ENCODE measurements at regions not wholly inside any gene's neighbourhood (a gene's known extent, or its start where the extent isn't known, plus 50 kb on each side); places are given as distances from the start of the nearest gene placed in this dataset.
A peak's percentile ranks its signal among the peaks of the same experiment; 100 is the strongest.

GRCh38 chr10:29922226-29922625, 137.2 kb downstream of the JCAD start:
- no peak overlapping the region for H3K27ac ChIP-seq
- 58 to 76% (median 71%) methylated on average over 1 of the region's 1 CpG for WGBS, 3 donors
- H3K27me3 ChIP-seq (ENCODE audit: insufficient read depth in 3 of 3, low read length in 2 of 3) = no peaks in the 10 kb centered on the region
- no peak for TF ChIP-seq CTCF (IDR thresholded peaks at IDR 0.05)
- no peaks in the 10 kb centered on the region for H3K36me3 ChIP-seq (ENCODE audit: insufficient read depth in 1 of 2, low read depth in 1 of 2)
- peaks cover 2% of the 10 kb centered on the region for H3K4me1 ChIP-seq
- intact Hi-C loops (cut with DNase I) = no loop called here
- H3K9me3 ChIP-seq = no peaks in the 10 kb centered on the region
- DNase-seq (no peak), ATAC-seq (no peak)
- H3K4me3 ChIP-seq = no peak overlapping the region

- 30 to 47% (median 31%) methylated on average over 6 to 7 of the region's 7 CpGs for WGBS, 3 donors
Observed at GRCh38 chr10:29921071-29921446, 138.3 kb downstream of the JCAD start.

GRCh38 chr10:29920408-29921070, 138.8 kb downstream of the JCAD start:
- 46 to 68% (median 48%) methylated on average over 9 of the region's 9 CpGs for WGBS, 3 donors
- Histone ChIP-seq H3K4me3 (no peak overlapping the region), H3K36me3 (ENCODE audit: insufficient read depth in 1 of 2, low read depth in 1 of 2) (no peaks in the 10 kb centered on the region), H3K4me1 (peaks cover 6% of the 10 kb centered on the region), H3K27me3 (ENCODE audit: insufficient read depth in 3 of 3, low read length in 2 of 3) (no peaks in the 10 kb centered on the region), H3K9me3 (no peaks in the 10 kb centered on the region), H3K27ac (no peak overlapping the region)
- intact Hi-C loops (cut with DNase I) = no loop called here
- peak in 2 of 4 donors; percentile 29 to 40 for ATAC-seq
- DNase-seq = no peak
- TF ChIP-seq CTCF (IDR thresholded peaks at IDR 0.05) = no peak

More at GRCh38 chr10:29921071-29921446, 138.3 kb downstream of the JCAD start:
- no peaks in the 10 kb centered on the region for H3K36me3 ChIP-seq (ENCODE audit: insufficient read depth in 1 of 2, low read depth in 1 of 2)
- ATAC-seq = peak; percentile 45 to 75 (median 58)
- TF ChIP-seq CTCF (IDR thresholded peaks at IDR 0.05) = no peak
- intact Hi-C loops (cut with DNase I) = no loop called here
- H3K27me3 ChIP-seq (ENCODE audit: insufficient read depth in 3 of 3, low read length in 2 of 3) = no peaks in the 10 kb centered on the region
- no peaks in the 10 kb centered on the region for H3K9me3 ChIP-seq
- DNase-seq = no peak
- no peak overlapping the region for H3K27ac ChIP-seq
- H3K4me3 ChIP-seq = no peak overlapping the region
- H3K4me1 ChIP-seq = peaks cover 6% of the 10 kb centered on the region

- H3K9me3 ChIP-seq = no peaks in the 10 kb centered on the region
- H3K4me1 ChIP-seq = peaks cover 6% of the 10 kb centered on the region
- intact Hi-C loops (cut with DNase I) = no loop called here
- no peak for ATAC-seq
- H3K4me3 ChIP-seq = no peak overlapping the region
- H3K27me3 ChIP-seq (ENCODE audit: insufficient read depth in 3 of 3, low read length in 2 of 3) = no peaks in the 10 kb centered on the region
- DNase-seq = no peak
- 63 to 95% (median 76%) methylated on average over 3 of the region's 3 CpGs for WGBS, 3 donors
- no peak overlapping the region for H3K27ac ChIP-seq
- H3K36me3 ChIP-seq (ENCODE audit: insufficient read depth in 1 of 2, low read depth in 1 of 2) = no peaks in the 10 kb centered on the region
- TF ChIP-seq CTCF (IDR thresholded peaks at IDR 0.05) = no peak
Observed at GRCh38 chr10:29918623-29919400, 140.6 kb downstream of the JCAD start.
